ENCODE measurements at regions not wholly inside any gene's neighbourhood (a gene's known extent, or its start where the extent isn't known, plus 50 kb on each side); places are given as distances from the start of the nearest gene placed in this dataset.

GRCh38 chr9:129282731-129283211 is 104.7 kb upstream of the IER5L start:
- POLR2A ChIA-PET (ENCODE audit: partially characterized antibody), result no interaction called here
- DNase-seq, result no peak
- no peaks in the 10 kb centered on the region for H3K4me1 ChIP-seq (ENCODE audit: insufficient read depth, low read length)
- Mint-ChIP-seq H3K4me3 (no peak overlapping the region), H3K27ac (no peak overlapping the region), H3K27me3 (no peaks in the 10 kb centered on the region), H3K9me3 (no peaks in the 10 kb centered on the region), H3K36me3 (no peaks in the 10 kb centered on the region), H3K4me1 (no peaks in the 10 kb centered on the region)
- no peaks in the 10 kb centered on the region for H3K36me3 ChIP-seq (ENCODE audit: insufficient read depth, low read length)
- intact Hi-C loops (cut with micrococcal nuclease), result no loop called here
- CTCF ChIA-PET (ENCODE audit: partially characterized antibody), result no interaction called here
- H3K27me3 ChIP-seq (ENCODE audit: insufficient read depth, low read length), result no peaks in the 10 kb centered on the region
- H3K9me3 ChIP-seq (ENCODE audit: control insufficient read depth in 1 of 2, low read length in 2 of 2), result no peaks in the 10 kb centered on the region
- no peak overlapping the region for H3K27ac ChIP-seq (ENCODE audit: low read depth, low read length)
- H3K4me3 ChIP-seq (ENCODE audit: low read length in 2 of 2), result no peak overlapping the region

GRCh38 chr9:129282272-129282671 is 104.2 kb upstream of the IER5L start:
- H3K9me3 Mint-ChIP-seq, result no peaks in the 10 kb centered on the region
- CTCF ChIA-PET (ENCODE audit: partially characterized antibody), result no interaction called here
- intact Hi-C loops (cut with micrococcal nuclease), result no loop called here
- POLR2A ChIA-PET (ENCODE audit: partially characterized antibody), result no interaction called here
- H3K9me3 ChIP-seq (ENCODE audit: control insufficient read depth in 1 of 2, low read length in 2 of 2), result no peaks in the 10 kb centered on the region
- H3K27me3 Mint-ChIP-seq, result no peaks in the 10 kb centered on the region
- no peaks in the 10 kb centered on the region for H3K36me3 ChIP-seq (ENCODE audit: insufficient read depth, low read length)
- no peaks in the 10 kb centered on the region for H3K4me1 ChIP-seq (ENCODE audit: insufficient read depth, low read length)
- no peak for DNase-seq
- no peaks in the 10 kb centered on the region for H3K4me1 Mint-ChIP-seq
- H3K36me3 Mint-ChIP-seq, result no peaks in the 10 kb centered on the region
- no peak overlapping the region for H3K4me3 Mint-ChIP-seq
- no peak overlapping the region for H3K4me3 ChIP-seq (ENCODE audit: low read length in 2 of 2)
- peak overlapping the region in 1 of 7 donors; percentile 59 for H3K27ac Mint-ChIP-seq
- H3K27ac ChIP-seq (ENCODE audit: low read depth, low read length), result no peak overlapping the region
- no peaks in the 10 kb centered on the region for H3K27me3 ChIP-seq (ENCODE audit: insufficient read depth, low read length)

- Histone ChIP-seq H3K4me3 (ENCODE audit: low read length in 2 of 2) (no peak overlapping the region), H3K27ac (ENCODE audit: low read depth, low read length) (no peak overlapping the region), H3K36me3 (ENCODE audit: insufficient read depth, low read length) (no peaks in the 10 kb centered on the region), H3K9me3 (ENCODE audit: control insufficient read depth in 1 of 2, low read length in 2 of 2) (no peaks in the 10 kb centered on the region), H3K27me3 (ENCODE audit: insufficient read depth, low read length) (no peaks in the 10 kb centered on the region), H3K4me1 (ENCODE audit: insufficient read depth, low read length) (no peaks in the 10 kb centered on the region)
- Mint-ChIP-seq H3K27me3 (peaks cover 0 to under 1% of the 10 kb centered on the region in 2 donors), H3K4me3 (no peak overlapping the region), H3K9me3 (no peaks in the 10 kb centered on the region), H3K36me3 (no peaks in the 10 kb centered on the region), H3K4me1 (no peaks in the 10 kb centered on the region), H3K27ac (no peak overlapping the region)
- ChIA-PET CTCF (ENCODE audit: partially characterized antibody) (no interaction called here), POLR2A (ENCODE audit: partially characterized antibody) (no interaction called here)
- no peak for DNase-seq
- intact Hi-C loops (cut with micrococcal nuclease), result no loop called here
These were observed 103.6 kb upstream of the IER5L start for GRCh38 chr9:129281506-129282145.

- H3K27me3 Mint-ChIP-seq, result peaks cover 0 to 2% of the 10 kb centered on the region in 2 donors
- no peak overlapping the region for H3K4me3 Mint-ChIP-seq
- intact Hi-C loops (cut with micrococcal nuclease), result no loop called here
- H3K4me1 ChIP-seq (ENCODE audit: insufficient read depth, low read length), result no peaks in the 10 kb centered on the region
- no peaks in the 10 kb centered on the region for H3K9me3 Mint-ChIP-seq
- H3K27ac ChIP-seq (ENCODE audit: low read depth, low read length), result no peak overlapping the region
- H3K27me3 ChIP-seq (ENCODE audit: insufficient read depth, low read length), result no peaks in the 10 kb centered on the region
- H3K9me3 ChIP-seq (ENCODE audit: control insufficient read depth in 1 of 2, low read length in 2 of 2), result no peaks in the 10 kb centered on the region
- CTCF ChIA-PET (ENCODE audit: partially characterized antibody), result no interaction called here
- H3K36me3 ChIP-seq (ENCODE audit: insufficient read depth, low read length), result no peaks in the 10 kb centered on the region
- POLR2A ChIA-PET (ENCODE audit: partially characterized antibody), result no interaction called here
- no peak overlapping the region for H3K4me3 ChIP-seq (ENCODE audit: low read length in 2 of 2)
- H3K4me1 Mint-ChIP-seq, result no peaks in the 10 kb centered on the region
- H3K27ac Mint-ChIP-seq, result peak overlapping the region in 2 of 7 donors; percentile 57 to 62
- no peaks in the 10 kb centered on the region for H3K36me3 Mint-ChIP-seq
- no peak for DNase-seq
These were observed 102.7 kb upstream of the IER5L start for GRCh38 chr9:129280623-129281271.

- Mint-ChIP-seq H3K4me1 (peaks cover 0 to 2% (median 0%) of the 10 kb centered on the region in 4 donors), H3K27ac (peak overlapping the region in 2 of 7 donors; percentile 57 to 62), H3K4me3 (no peak overlapping the region), H3K27me3 (peaks cover 0 to 2% of the 10 kb centered on the region in 2 donors), H3K9me3 (no peaks in the 10 kb centered on the region), H3K36me3 (no peaks in the 10 kb centered on the region)
- CTCF ChIA-PET (ENCODE audit: partially characterized antibody), result no interaction called here
- H3K4me1 ChIP-seq (ENCODE audit: insufficient read depth, low read length), result no peaks in the 10 kb centered on the region
- H3K27me3 ChIP-seq (ENCODE audit: insufficient read depth, low read length), result no peaks in the 10 kb centered on the region
- no peak overlapping the region for H3K27ac ChIP-seq (ENCODE audit: low read depth, low read length)
- POLR2A ChIA-PET (ENCODE audit: partially characterized antibody), result no interaction called here
- DNase-seq, result no peak
- no peak overlapping the region for H3K4me3 ChIP-seq (ENCODE audit: low read length in 2 of 2)
- intact Hi-C loops (cut with micrococcal nuclease), result no loop called here
- H3K36me3 ChIP-seq (ENCODE audit: insufficient read depth, low read length), result no peaks in the 10 kb centered on the region
- H3K9me3 ChIP-seq (ENCODE audit: control insufficient read depth in 1 of 2, low read length in 2 of 2), result no peaks in the 10 kb centered on the region
These were observed 102.2 kb upstream of the IER5L start for GRCh38 chr9:129280236-129280622.

GRCh38 chr9:129278391-129279237 is 100.6 kb upstream of the IER5L start:
- H3K36me3 Mint-ChIP-seq, result no peaks in the 10 kb centered on the region
- H3K27ac Mint-ChIP-seq, result no peak overlapping the region
- POLR2A ChIA-PET (ENCODE audit: partially characterized antibody), result no interaction called here
- H3K4me1 ChIP-seq (ENCODE audit: insufficient read depth, low read length), result no peaks in the 10 kb centered on the region
- intact Hi-C loops (cut with micrococcal nuclease), result no loop called here
- CTCF ChIA-PET (ENCODE audit: partially characterized antibody), result no interaction called here
- no peaks in the 10 kb centered on the region for H3K36me3 ChIP-seq (ENCODE audit: insufficient read depth, low read length)
- H3K4me1 Mint-ChIP-seq, result peaks cover 0 to 3% (median 0%) of the 10 kb centered on the region in 4 donors
- no peak overlapping the region for H3K4me3 ChIP-seq (ENCODE audit: low read length in 2 of 2)
- no peak for DNase-seq
- H3K9me3 ChIP-seq (ENCODE audit: control insufficient read depth in 1 of 2, low read length in 2 of 2), result no peaks in the 10 kb centered on the region
- peaks cover 0 to 2% (median 0%) of the 10 kb centered on the region in 8 donors for H3K9me3 Mint-ChIP-seq
- H3K27ac ChIP-seq (ENCODE audit: low read depth, low read length), result no peak overlapping the region
- H3K4me3 Mint-ChIP-seq, result no peak overlapping the region
- H3K27me3 Mint-ChIP-seq, result peaks cover 0 to 2% of the 10 kb centered on the region in 2 donors
- no peaks in the 10 kb centered on the region for H3K27me3 ChIP-seq (ENCODE audit: insufficient read depth, low read length)

GRCh38 chr9:129276486-129277230 is 98.6 kb upstream of the IER5L start:
- H3K36me3 Mint-ChIP-seq, result no peaks in the 10 kb centered on the region
- peaks cover 0 to 2% (median 0%) of the 10 kb centered on the region in 8 donors for H3K9me3 Mint-ChIP-seq
- no peaks in the 10 kb centered on the region for H3K9me3 ChIP-seq (ENCODE audit: control insufficient read depth in 1 of 2, low read length in 2 of 2)
- no peaks in the 10 kb centered on the region for H3K36me3 ChIP-seq (ENCODE audit: insufficient read depth, low read length)
- H3K27ac Mint-ChIP-seq, result peak overlapping the region in 1 of 7 donors; percentile 36
- H3K4me1 ChIP-seq (ENCODE audit: insufficient read depth, low read length), result peaks cover 2% of the 10 kb centered on the region
- H3K27me3 ChIP-seq (ENCODE audit: insufficient read depth, low read length), result no peaks in the 10 kb centered on the region
- H3K4me3 Mint-ChIP-seq, result no peak overlapping the region
- no peak for DNase-seq
- CTCF ChIA-PET (ENCODE audit: partially characterized antibody), result interaction anchor here (1.6 kb wide), 1 partner anchor 134 kb away, joined by 3 read pairs; no protein-coding TSS in a partner anchor
- H3K4me1 Mint-ChIP-seq, result peaks cover 4 to 13% (median 9%) of the 10 kb centered on the region in 4 donors
- POLR2A ChIA-PET (ENCODE audit: partially characterized antibody), result no interaction called here
- no peak overlapping the region for H3K27ac ChIP-seq (ENCODE audit: low read depth, low read length)
- intact Hi-C loops (cut with micrococcal nuclease), result no loop called here
- peaks cover 0 to 2% of the 10 kb centered on the region in 2 donors for H3K27me3 Mint-ChIP-seq
- H3K4me3 ChIP-seq (ENCODE audit: low read length in 2 of 2), result no peak overlapping the region

All from CD4-positive, alpha-beta memory T cell (primary cell).